HCT116 (cell line): ENCODE measurements at regions not wholly inside any gene's neighbourhood (a gene's known extent, or its start where the extent isn't known, plus 50 kb on each side); places are given as distances from the start of the nearest gene placed in this dataset.

Experiments
- CEBPB ChIP-seq: IDR thresholded peaks from 2 replicates; pipeline ENCODE4 v1.6.1; 2012; ENCODE audit warnings: low read depth
- EZH2 ChIP-seq: fragments of 200-600 bp; sonication (generic); IDR thresholded peaks from 2 replicates; pipeline ENCODE4 v1.6.1; 2017; ENCODE audit warnings: antibody characterized with exemption, mixed run types
- EZH2phosphoT487 ChIP-seq: fragments of 200-600 bp; IDR thresholded peaks from 2 replicates; pipeline ENCODE4 v1.6.1; 2018; ENCODE audit warnings: antibody characterized with exemption, borderline replicate concordance
- POLR2A ChIP-seq: IDR thresholded peaks from 2 replicates; pipeline ENCODE4 v1.7.0; 2011; ENCODE audit warnings: borderline replicate concordance; ENCODE audit not compliant: insufficient read depth, insufficient read length; ENCODE audit errors: extremely low read depth
- POLR2AphosphoS5 ChIP-seq: IDR thresholded peaks from 2 replicates; pipeline ENCODE4 v1.6.1; 2011; ENCODE audit warnings: mild to moderate bottlenecking, low read depth, low read length, moderate library complexity
- REST ChIP-seq: IDR thresholded peaks from 2 replicates; pipeline ENCODE4 v1.6.1; 2012; ENCODE audit warnings: low read depth
- SIN3A ChIP-seq: IDR thresholded peaks from 2 replicates; pipeline ENCODE4 v1.6.1; 2012; ENCODE audit warnings: low read depth
- SRF ChIP-seq: IDR thresholded peaks from 2 replicates; pipeline ENCODE4 v1.6.1; 2012; ENCODE audit warnings: low read depth
- TF ChIP-seq, protein P1 (sequence below): IDR thresholded peaks from 2 replicates; pipeline ENCODE4 v1.6.1; 2012
- TF ChIP-seq, protein P2 (sequence below), 3 experiments: fragments of 200-600 bp in 1 of 3; sonication (generic) in 1 of 3; IDR thresholded peaks in 2 of 3; conservative IDR thresholded peaks in 1 of 3; 2 replicates each; pipeline ENCODE4 v1.5.1; 2012 to 2017; ENCODE audit warnings: low read depth in 2 of 3, low read length in 2 of 3, antibody characterized with exemption in 1 of 3, borderline replicate concordance in 1 of 3, control low read depth in 1 of 3, mild to moderate bottlenecking in 1 of 3, mixed read lengths in 1 of 3, mixed run types in 1 of 3, moderate library complexity in 1 of 3; ENCODE audit not compliant: insufficient read depth in 1 of 3
- TF ChIP-seq, protein P3 (sequence below): IDR thresholded peaks from 2 replicates; pipeline ENCODE4 v1.6.1; 2011; ENCODE audit warnings: mild to moderate bottlenecking, low read length, moderate library complexity; ENCODE audit not compliant: insufficient replicate concordance; ENCODE audit errors: extremely low read depth

- TF ChIP-seq SRF (no peak), SIN3A (no peak), POLR2AphosphoS5 (no peak), POLR2A (no peak), EZH2 (no peak), EZH2phosphoT487 (no peak), REST (no peak), CEBPB (no peak)
- TF ChIP-seq, protein P1, sequence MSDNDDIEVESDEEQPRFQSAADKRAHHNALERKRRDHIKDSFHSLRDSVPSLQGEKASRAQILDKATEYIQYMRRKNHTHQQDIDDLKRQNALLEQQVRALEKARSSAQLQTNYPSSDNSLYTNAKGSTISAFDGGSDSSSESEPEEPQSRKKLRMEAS: no peak
- TF ChIP-seq, protein P2, sequence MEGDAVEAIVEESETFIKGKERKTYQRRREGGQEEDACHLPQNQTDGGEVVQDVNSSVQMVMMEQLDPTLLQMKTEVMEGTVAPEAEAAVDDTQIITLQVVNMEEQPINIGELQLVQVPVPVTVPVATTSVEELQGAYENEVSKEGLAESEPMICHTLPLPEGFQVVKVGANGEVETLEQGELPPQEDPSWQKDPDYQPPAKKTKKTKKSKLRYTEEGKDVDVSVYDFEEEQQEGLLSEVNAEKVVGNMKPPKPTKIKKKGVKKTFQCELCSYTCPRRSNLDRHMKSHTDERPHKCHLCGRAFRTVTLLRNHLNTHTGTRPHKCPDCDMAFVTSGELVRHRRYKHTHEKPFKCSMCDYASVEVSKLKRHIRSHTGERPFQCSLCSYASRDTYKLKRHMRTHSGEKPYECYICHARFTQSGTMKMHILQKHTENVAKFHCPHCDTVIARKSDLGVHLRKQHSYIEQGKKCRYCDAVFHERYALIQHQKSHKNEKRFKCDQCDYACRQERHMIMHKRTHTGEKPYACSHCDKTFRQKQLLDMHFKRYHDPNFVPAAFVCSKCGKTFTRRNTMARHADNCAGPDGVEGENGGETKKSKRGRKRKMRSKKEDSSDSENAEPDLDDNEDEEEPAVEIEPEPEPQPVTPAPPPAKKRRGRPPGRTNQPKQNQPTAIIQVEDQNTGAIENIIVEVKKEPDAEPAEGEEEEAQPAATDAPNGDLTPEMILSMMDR (IDR thresholded peaks at IDR 0.05 in 2 of 3, conservative IDR thresholded peaks at IDR 0.05 in 1 of 3; ENCODE audit: borderline replicate concordance in 1 of 3, insufficient read depth in 1 of 3, low read depth in 2 of 3, low read length in 2 of 3): no peak
- TF ChIP-seq, protein P3, sequence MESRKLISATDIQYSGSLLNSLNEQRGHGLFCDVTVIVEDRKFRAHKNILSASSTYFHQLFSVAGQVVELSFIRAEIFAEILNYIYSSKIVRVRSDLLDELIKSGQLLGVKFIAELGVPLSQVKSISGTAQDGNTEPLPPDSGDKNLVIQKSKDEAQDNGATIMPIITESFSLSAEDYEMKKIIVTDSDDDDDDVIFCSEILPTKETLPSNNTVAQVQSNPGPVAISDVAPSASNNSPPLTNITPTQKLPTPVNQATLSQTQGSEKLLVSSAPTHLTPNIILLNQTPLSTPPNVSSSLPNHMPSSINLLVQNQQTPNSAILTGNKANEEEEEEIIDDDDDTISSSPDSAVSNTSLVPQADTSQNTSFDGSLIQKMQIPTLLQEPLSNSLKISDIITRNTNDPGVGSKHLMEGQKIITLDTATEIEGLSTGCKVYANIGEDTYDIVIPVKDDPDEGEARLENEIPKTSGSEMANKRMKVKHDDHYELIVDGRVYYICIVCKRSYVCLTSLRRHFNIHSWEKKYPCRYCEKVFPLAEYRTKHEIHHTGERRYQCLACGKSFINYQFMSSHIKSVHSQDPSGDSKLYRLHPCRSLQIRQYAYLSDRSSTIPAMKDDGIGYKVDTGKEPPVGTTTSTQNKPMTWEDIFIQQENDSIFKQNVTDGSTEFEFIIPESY: no peak
Measured at GRCh38 chr15:95075792-95076677, 844.7 kb downstream of the MCTP2 start.
